A549 (cell line): ENCODE measurements at regions not wholly inside any gene's neighbourhood (a gene's known extent, or its start where the extent isn't known, plus 50 kb on each side); places are given as distances from the start of the nearest gene placed in this dataset.

Experiments
- ATAC-seq, 2 experiments: fragments of 200-7000 bp in 1 of 2; fragments of >200 bp in 1 of 2; cut with Nextera tagmentation in 1 of 2; cut with Tn5 transposase in 1 of 2; 3 replicates each; pipeline versions ENCODE4 v1.8.0 to v1.9.1; 2018 to 2020; ENCODE audit warnings: mild to moderate bottlenecking in 1 of 2, moderate library complexity in 1 of 2
- CTCF ChIA-PET: fragments of 300-600 bp; sonication (Branson Sonifier 250); formaldehyde crosslinking; extraction: SDS; loops from one replicate; lab custom pipeline; 2021; ENCODE audit warnings: antibody characterized with exemption, inconsistent platforms; lab: Yijun Ruan, JAX
- POLR2A ChIA-PET: fragments of 350-600 bp; formaldehyde crosslinking; extraction: SDS; loops from one replicate; lab custom pipeline; 2021; ENCODE audit warnings: antibody characterized with exemption, inconsistent platforms; lab: Yijun Ruan, JAX
- DNase-seq, 2 experiments: peaks; one replicate each; pipeline versions ENCODE4 v3.0.0 to v3.0.0-alpha.2; 2011 to 2016; ENCODE audit warnings: low read depth in 1 of 2, low spot score in 1 of 2
- FAIRE-seq: peaks from 2 replicates; lab custom pipeline; 2011; peaks lifted over from hg19 to GRCh38; lab: Jason Lieb, UNC
- H3K27ac ChIP-seq, 2 experiments: fragments of >200 bp; sonication (Bioruptor Twin); formaldehyde crosslinking; 3 replicates each; pipeline ENCODE4 v1.5.1; 2016 to 2017
- H3K4me1 ChIP-seq: fragments of >200 bp; sonication (Bioruptor Twin); formaldehyde crosslinking; 3 replicates; pipeline ENCODE4 v1.6.1; 2016
- H3K4me2 ChIP-seq: fragments of >200 bp; sonication (Bioruptor Twin); formaldehyde crosslinking; 3 replicates; pipeline ENCODE4 v1.6.1; 2016
- H3K4me3 ChIP-seq: fragments of >200 bp; sonication (Bioruptor Twin); formaldehyde crosslinking; 3 replicates; pipeline ENCODE4 v1.5.1; 2016
- H3K9me3 ChIP-seq: fragments of >200 bp; sonication (Bioruptor Twin); formaldehyde crosslinking; 3 replicates; pipeline ENCODE4 v1.6.1; 2016
- ATOH8 ChIP-seq: fragments of 250-450 bp; sonication (Bioruptor Pico); IDR thresholded peaks from 2 replicates; pipeline ENCODE4 v1.5.0; 2020; ENCODE audit warnings: low read depth, mild to moderate bottlenecking, moderate library complexity
- CBX8 ChIP-seq: fragments of 200-600 bp; sonication (generic); IDR thresholded peaks from 2 replicates; pipeline ENCODE4 v1.6.1; 2016
- ELK1 ChIP-seq: fragments of 150-350 bp; IDR thresholded peaks from 2 replicates; pipeline ENCODE4 v1.6.1; 2014; ENCODE audit warnings: low read depth, mild to moderate bottlenecking, low read length
- ESRRA ChIP-seq: fragments of 150-350 bp; IDR thresholded peaks from 2 replicates; pipeline ENCODE4 v1.6.1; 2014; ENCODE audit warnings: mild to moderate bottlenecking, low read length, borderline replicate concordance
- FOSB ChIP-seq: fragments of 250-450 bp; sonication (Bioruptor Pico); IDR thresholded peaks from 2 replicates; pipeline ENCODE4 v1.5.0; 2020; ENCODE audit warnings: mild to moderate bottlenecking, moderate library complexity
- FOXS1 ChIP-seq: fragments of 250-450 bp; sonication (Bioruptor Pico); IDR thresholded peaks from 2 replicates; pipeline ENCODE4 v1.5.0; 2020; ENCODE audit warnings: mild to moderate bottlenecking, moderate library complexity
- HEYL ChIP-seq: fragments of 250-450 bp; sonication (Bioruptor Pico); IDR thresholded peaks from 2 replicates; pipeline ENCODE4 v1.8.0; 2021; ENCODE audit warnings: mild to moderate bottlenecking, moderate library complexity
- HMGXB4 ChIP-seq: fragments of 250-450 bp; sonication (Bioruptor Pico); IDR thresholded peaks from 2 replicates; pipeline ENCODE4 v1.5.0; 2021; ENCODE audit warnings: mild to moderate bottlenecking, moderate library complexity, borderline replicate concordance
- HOXB13 ChIP-seq: fragments of 250-450 bp; sonication (Bioruptor Pico); IDR thresholded peaks from 2 replicates; pipeline ENCODE4 v1.5.0; 2020; ENCODE audit warnings: low read depth, mild to moderate bottlenecking, moderate library complexity
- JUNB ChIP-seq: fragments of >200 bp; sonication (Bioruptor Twin); formaldehyde crosslinking; IDR thresholded peaks from 2 replicates; pipeline ENCODE4 v1.6.1; 2016
- KDM1A ChIP-seq: fragments of 200-600 bp; sonication (generic); IDR thresholded peaks from 2 replicates; pipeline ENCODE4 v1.6.1; 2016; ENCODE audit warnings: low read depth, mild to moderate bottlenecking
- KDM5A ChIP-seq: fragments of 200-600 bp; sonication (generic); IDR thresholded peaks from 2 replicates; pipeline ENCODE4 v1.6.1; 2016; ENCODE audit warnings: antibody characterized with exemption, mild to moderate bottlenecking
- MAZ ChIP-seq: fragments of 150-350 bp; IDR thresholded peaks from 2 replicates; pipeline ENCODE4 v1.6.1; 2014; ENCODE audit warnings: antibody characterized with exemption, low read depth, low read length, borderline replicate concordance
- NFE2L2 ChIP-seq: fragments of 150-350 bp; conservative IDR thresholded peaks from 2 replicates; pipeline ENCODE4 v1.6.1; 2014; ENCODE audit warnings: low read length
- NPAS2 ChIP-seq: fragments of 250-450 bp; sonication (Bioruptor Pico); IDR thresholded peaks from 2 replicates; pipeline ENCODE4 v1.8.0; 2022; ENCODE audit warnings: mild to moderate bottlenecking, moderate library complexity, borderline replicate concordance
- NR3C1 ChIP-seq: fragments of >200 bp; sonication (Bioruptor Twin); formaldehyde crosslinking; IDR thresholded peaks from 3 replicates; pipeline ENCODE4 v1.6.1; 2017
- POLR2A ChIP-seq: IDR thresholded peaks from 2 replicates; pipeline ENCODE4 v1.6.1; 2012; ENCODE audit warnings: mild to moderate bottlenecking, low read length
- RARB ChIP-seq: fragments of 250-450 bp; sonication (Bioruptor Pico); IDR thresholded peaks from 2 replicates; pipeline ENCODE4 v1.8.0; 2021; ENCODE audit warnings: mild to moderate bottlenecking, moderate library complexity
- SMC3 ChIP-seq: fragments of >200 bp; sonication (Bioruptor Twin); formaldehyde crosslinking; IDR thresholded peaks from 3 replicates; pipeline ENCODE4 v1.6.1; 2018; ENCODE audit warnings: inconsistent platforms
- SREBF2 ChIP-seq: fragments of 450-650 bp; IDR thresholded peaks from 2 replicates; pipeline ENCODE4 v1.6.1; 2014; ENCODE audit warnings: mild to moderate bottlenecking, moderate library complexity
- TFCP2L1 ChIP-seq: fragments of 250-450 bp; sonication (Bioruptor Pico); IDR thresholded peaks from 2 replicates; pipeline ENCODE4 v1.5.0; 2021; ENCODE audit warnings: mild to moderate bottlenecking
- USF2 ChIP-seq: fragments of 450-650 bp; IDR thresholded peaks from 2 replicates; pipeline ENCODE4 v1.6.1; 2014; ENCODE audit warnings: antibody characterized with exemption
- ZSCAN20 ChIP-seq: fragments of 250-450 bp; sonication (Bioruptor Pico); IDR thresholded peaks from 2 replicates; pipeline ENCODE4 v1.8.0; 2022; ENCODE audit warnings: mild to moderate bottlenecking, moderate library complexity
- WGBS: methylation state at CpG from one replicate; pipeline ENCODE4 v1.1.6; 2017; ENCODE audit errors: missing lambda C conversion rate; 5-methylcytosine and 5-hydroxymethylcytosine counted together
- TF ChIP-seq, protein P1 (sequence below): IDR thresholded peaks from 2 replicates; pipeline ENCODE4 v1.6.1; 2012
- TF ChIP-seq, protein P2 (sequence below): fragments of >200 bp; sonication (Bioruptor Twin); formaldehyde crosslinking; IDR thresholded peaks from 2 replicates; pipeline ENCODE4 v1.6.1; 2016
- TF ChIP-seq, protein P3 (sequence below): fragments of >200 bp; sonication (Bioruptor Twin); formaldehyde crosslinking; IDR thresholded peaks from 3 replicates; pipeline ENCODE4 v1.6.1; 2016

DNA sequence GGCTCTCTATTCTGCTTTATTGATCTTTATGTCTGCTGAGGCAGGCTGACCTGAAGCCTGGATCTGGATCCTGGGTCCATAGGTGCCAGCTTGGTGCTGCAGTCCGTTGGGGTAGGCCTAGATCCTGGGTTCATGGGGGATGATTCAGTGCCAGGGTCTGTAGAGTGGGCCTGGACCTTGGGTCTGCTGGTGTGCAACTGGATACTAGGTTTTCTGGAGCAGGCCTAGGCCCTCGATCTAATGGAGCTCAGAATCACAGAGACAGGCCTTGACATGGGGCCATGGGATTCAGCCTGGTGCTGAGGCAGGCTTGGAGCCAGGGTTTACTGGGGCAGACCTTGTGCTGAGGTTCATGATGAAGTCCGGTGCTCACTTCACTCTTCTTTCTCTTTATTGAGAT, 358.6 kb downstream of the TEX13C start:
- no peak for TF ChIP-seq FOXS1 (CRISPR knock-in tag)
- TF ChIP-seq ZSCAN20 (CRISPR knock-in tag) = no peak
- TF ChIP-seq, protein P1, sequence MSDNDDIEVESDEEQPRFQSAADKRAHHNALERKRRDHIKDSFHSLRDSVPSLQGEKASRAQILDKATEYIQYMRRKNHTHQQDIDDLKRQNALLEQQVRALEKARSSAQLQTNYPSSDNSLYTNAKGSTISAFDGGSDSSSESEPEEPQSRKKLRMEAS = no peak
- TF ChIP-seq KDM5A = no peak
- TF ChIP-seq SMC3 = no peak
- TF ChIP-seq ELK1 = no peak
- no peak for TF ChIP-seq FOSB (CRISPR knock-in tag)
- TF ChIP-seq SREBF2 = no peak
- no peak for TF ChIP-seq CBX8
- TF ChIP-seq HOXB13 = no peak
- TF ChIP-seq, protein P2, sequence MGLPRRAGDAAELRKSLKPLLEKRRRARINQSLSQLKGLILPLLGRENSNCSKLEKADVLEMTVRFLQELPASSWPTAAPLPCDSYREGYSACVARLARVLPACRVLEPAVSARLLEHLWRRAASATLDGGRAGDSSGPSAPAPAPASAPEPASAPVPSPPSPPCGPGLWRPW = no peak
- TF ChIP-seq RARB (CRISPR knock-in tag) = no peak
- TF ChIP-seq NPAS2 (CRISPR knock-in tag) = no peak
- TF ChIP-seq, all 56 proteins: peak for 0
- H3K27ac ChIP-seq = no peak overlapping the region
- POLR2A ChIA-PET = no interaction called here
- no peaks in the 10 kb centered on the region for H3K4me1 ChIP-seq
- ATAC-seq (no peak), DNase-seq (no peak), FAIRE-seq (no peak)
- CTCF ChIA-PET = no interaction called here
- no peak overlapping the region for H3K4me3 ChIP-seq
- H3K4me2 ChIP-seq = no peak overlapping the region
- 0% methylated on average over 3 of the region's 3 CpGs for WGBS
- H3K9me3 ChIP-seq = no peaks in the 10 kb centered on the region

DNA sequence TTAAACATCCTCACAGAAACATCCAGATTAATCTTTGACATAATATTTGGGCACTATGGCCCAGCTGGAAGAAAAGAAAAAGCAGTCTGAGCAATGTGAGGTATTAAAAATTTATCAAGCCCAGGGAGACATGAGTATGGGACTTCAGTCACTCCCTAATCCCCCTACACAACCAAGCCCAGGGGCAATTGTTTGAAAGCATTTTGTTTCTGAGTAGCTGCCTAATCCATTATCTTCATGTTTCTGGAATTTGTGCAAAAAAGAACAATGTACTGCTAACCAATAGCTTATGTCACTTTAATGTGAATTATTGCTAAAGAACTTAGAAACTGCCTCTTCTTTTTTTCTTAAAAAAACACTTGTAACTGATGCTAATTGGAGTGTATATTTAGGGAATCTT, 360.7 kb downstream of the TEX13C start:
- Histone ChIP-seq H3K4me2 (no peak overlapping the region), H3K27ac (no peak overlapping the region), H3K4me3 (no peak overlapping the region), H3K9me3 (no peaks in the 10 kb centered on the region)
- DNase-seq (no peak), ATAC-seq (no peak), FAIRE-seq (no peak)
- TF ChIP-seq, protein P2 = no peak
- TF ChIP-seq ATOH8 (CRISPR knock-in tag) (no peak), NFE2L2 (no peak), ESRRA (no peak), NR3C1 (no peak), MAZ (no peak), HEYL (CRISPR knock-in tag) (no peak), USF2 (no peak), JUNB (no peak), POLR2A (no peak), HMGXB4 (no peak), SMC3 (no peak), TFCP2L1 (CRISPR knock-in tag) (no peak), KDM1A (no peak)
- TF ChIP-seq, protein P3, sequence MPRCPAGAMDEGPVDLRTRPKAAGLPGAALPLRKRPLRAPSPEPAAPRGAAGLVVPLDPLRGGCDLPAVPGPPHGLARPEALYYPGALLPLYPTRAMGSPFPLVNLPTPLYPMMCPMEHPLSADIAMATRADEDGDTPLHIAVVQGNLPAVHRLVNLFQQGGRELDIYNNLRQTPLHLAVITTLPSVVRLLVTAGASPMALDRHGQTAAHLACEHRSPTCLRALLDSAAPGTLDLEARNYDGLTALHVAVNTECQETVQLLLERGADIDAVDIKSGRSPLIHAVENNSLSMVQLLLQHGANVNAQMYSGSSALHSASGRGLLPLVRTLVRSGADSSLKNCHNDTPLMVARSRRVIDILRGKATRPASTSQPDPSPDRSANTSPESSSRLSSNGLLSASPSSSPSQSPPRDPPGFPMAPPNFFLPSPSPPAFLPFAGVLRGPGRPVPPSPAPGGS = no peak
- TF ChIP-seq, all 56 proteins: peak for 0
- CTCF ChIA-PET = no interaction called here
- POLR2A ChIA-PET = no interaction called here
- no peaks in the 10 kb centered on the region for H3K4me1 ChIP-seq
